Sigmoid colon (tissue), 4 donors: ENCODE measurements at regions not wholly inside any gene's neighbourhood (a gene's known extent, or its start where the extent isn't known, plus 50 kb on each side); places are given as distances from the start of the nearest gene placed in this dataset.

Experiments used
- CTCF ChIP-seq, 4 experiments: fragments of 450-650 bp in 3 of 4; fragments of 200-600 bp in 1 of 4; IDR thresholded peaks; one replicate each; pipeline ENCODE4 v1.5.1; 2016 to 2019; ENCODE audit warnings: antibody characterized with exemption in 4 of 4, mild to moderate bottlenecking in 3 of 4, moderate library complexity in 2 of 4
- EP300 ChIP-seq, 4 donors: sonication (generic); formaldehyde crosslinking; IDR thresholded peaks; one replicate each; pipeline ENCODE4 v1.6.1; 2017; ENCODE audit warnings: antibody characterized with exemption in 4 of 4
- POLR2A ChIP-seq, 2 donors: fragments of 450-650 bp; IDR thresholded peaks; one replicate each; pipeline ENCODE4 v1.6.1; 2016; ENCODE audit warnings: antibody characterized with exemption in 2 of 2, mild to moderate bottlenecking in 2 of 2, moderate library complexity in 2 of 2

- TF ChIP-seq CTCF (IDR thresholded peaks at IDR 0.05) = no peak
- no peak for TF ChIP-seq EP300 (IDR thresholded peaks at IDR 0.05)
- no peak for TF ChIP-seq POLR2A (IDR thresholded peaks at IDR 0.05)
Observed at GRCh38 chr13:40031031-40031430, 375.6 kb downstream of the COG6 start.
